HG03175 (cell line): ENCODE measurements at regions not wholly inside any gene's neighbourhood (a gene's known extent, or its start where the extent isn't known, plus 50 kb on each side); places are given as distances from the start of the nearest gene placed in this dataset.
"Not testable (repeated sequence)": the region's sequence is repeated elsewhere in the genome, so short reads cannot be mapped to it uniquely, and the experiment has no call there.

ENCODE experiments used
- ATAC-seq: cut with Tn5 transposase; IDR thresholded peaks from one replicate; pipeline ENCODE4 v1.9.1; 2021; ENCODE audit warnings: mild to moderate bottlenecking, moderate library complexity; ENCODE audit not compliant: unreplicated experiment

DNA sequence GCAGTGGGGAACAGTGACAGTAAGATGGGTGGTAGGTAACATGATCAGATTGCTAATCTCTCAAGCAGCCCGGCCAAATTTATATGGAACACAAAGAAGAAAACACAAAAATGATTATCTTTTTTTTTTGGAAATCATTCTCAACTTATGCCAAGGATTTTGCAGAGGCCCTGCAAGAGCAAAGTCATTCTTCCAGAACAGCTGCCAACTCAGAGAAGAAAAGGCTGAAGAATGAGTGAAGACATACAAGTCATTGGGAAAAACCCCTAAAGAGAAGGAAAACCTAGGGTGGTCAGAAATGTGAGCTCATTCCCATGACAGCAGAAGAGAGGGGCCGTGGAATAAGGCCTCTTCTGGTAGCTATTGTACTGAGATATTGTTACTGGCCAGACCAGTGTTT lies 246.7 kb downstream of the SHOX2 start:
- ATAC-seq: no peak

- no peak for ATAC-seq
Observed at GRCh38 chr3:157858821-157859220, 247.4 kb downstream of the SHOX2 start.

- ATAC-seq: no peak
Observed at GRCh38 chr3:157857440-157857839, 248.8 kb downstream of the SHOX2 start.

DNA sequence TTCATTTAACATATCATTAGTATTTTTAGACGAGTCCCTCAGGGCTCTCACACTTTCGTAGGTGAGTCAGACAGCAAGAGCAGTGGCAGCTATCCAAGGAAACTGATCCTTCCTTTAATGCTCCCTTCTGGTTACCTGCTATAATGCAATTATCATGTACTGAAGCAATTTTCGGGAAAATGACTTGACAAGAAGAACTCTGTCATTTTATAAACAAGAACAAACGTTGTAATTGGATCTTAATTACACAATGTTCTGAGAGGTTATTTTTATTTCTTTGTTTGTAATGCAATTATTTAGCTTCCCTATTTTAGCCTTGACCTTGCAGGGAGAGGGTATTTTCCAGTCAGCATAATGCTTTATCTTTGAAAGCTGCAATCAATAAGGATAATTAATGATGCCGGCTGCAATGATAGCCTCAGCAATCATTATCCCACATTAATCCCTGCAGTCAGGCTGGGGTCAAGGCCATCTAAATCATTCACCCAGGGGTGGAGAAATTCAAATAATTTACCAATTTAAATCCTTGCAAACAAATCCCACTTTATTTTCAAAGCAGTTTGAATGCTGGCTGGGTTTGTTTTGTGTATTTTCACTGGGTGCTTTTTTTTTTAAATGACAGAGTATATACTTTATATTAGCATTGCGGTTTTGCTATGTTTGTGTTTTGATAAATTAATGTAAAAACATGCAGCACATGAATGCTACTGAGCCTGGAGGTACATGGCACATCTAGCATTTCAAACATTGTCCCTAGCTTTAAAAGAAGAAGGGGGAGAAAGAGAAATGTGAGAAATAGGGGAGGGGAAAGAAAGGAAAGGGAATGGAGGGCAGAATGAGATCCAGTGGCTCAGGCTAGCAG lies 249.9 kb downstream of the SHOX2 start:
- ATAC-seq: no peak

- not testable (repeated sequence) for ATAC-seq
Observed at GRCh38 chr3:157845839-157846238, 260.4 kb downstream of the SHOX2 start.

- no peak for ATAC-seq
Observed at GRCh38 chr3:157844800-157845565, 261.2 kb downstream of the SHOX2 start.

DNA sequence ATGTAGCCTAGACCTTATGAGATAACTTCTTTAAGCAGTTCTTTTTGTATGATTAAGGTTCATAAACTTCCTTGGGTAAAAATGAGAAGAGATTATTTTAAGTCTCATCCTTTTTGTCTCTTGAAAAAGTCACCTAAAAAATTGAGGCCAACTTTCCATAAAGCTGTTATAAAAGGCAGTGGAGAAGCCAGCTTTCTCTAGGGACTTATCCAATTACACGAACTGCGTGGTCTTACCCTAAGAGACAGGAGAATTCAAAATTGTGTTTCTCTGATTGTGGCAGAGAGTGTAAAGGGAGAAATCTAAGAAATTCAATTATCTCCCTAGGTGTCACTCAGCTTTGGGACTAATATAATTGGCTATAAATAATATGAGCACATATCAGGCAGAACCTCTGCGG lies 262.0 kb downstream of the SHOX2 start:
- no peak for ATAC-seq

DNA sequence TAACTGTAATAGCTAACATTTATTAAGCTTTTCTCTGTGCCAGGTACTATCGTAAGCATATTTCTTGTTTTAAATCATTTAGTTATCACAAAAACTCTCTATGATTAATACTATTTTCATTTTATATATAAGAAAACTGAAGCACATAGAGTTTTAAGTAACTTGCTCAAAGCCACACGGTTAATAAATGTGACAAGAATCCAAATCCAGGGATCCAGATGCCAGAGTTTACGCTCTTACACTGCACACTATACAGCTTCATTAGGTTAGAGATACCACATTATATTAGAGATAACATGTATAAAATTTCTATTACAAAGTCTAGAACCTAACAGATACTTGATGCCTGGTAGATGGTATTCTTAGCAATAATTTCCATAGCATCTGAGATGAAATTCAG lies 265.2 kb downstream of the SHOX2 start:
- no peak for ATAC-seq

- ATAC-seq: no peak
Observed at GRCh38 chr3:157840564-157840963, 265.7 kb downstream of the SHOX2 start.

GRCh38 chr3:157838457-157838856 lies 267.8 kb downstream of the SHOX2 start:
- no peak for ATAC-seq

DNA sequence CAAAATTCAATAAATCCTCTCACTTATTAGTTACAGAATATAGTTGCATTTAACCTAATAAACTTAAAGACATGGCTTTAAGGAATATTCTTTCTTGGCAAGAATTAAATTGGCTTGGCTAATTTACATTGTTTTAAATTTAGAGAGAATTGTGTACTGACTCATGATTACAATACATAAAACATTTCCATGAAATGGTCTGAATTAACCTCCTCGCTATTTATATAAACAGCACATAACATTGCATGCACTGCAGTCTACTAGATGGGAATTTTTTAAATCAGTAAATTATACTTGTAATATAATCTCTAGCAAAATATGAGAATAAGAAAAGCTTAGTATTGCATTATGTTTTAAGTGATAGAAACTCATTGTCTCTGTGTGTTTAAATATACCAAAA lies 268.9 kb downstream of the SHOX2 start:
- ATAC-seq: no peak

- ATAC-seq: no peak
Observed at GRCh38 chr3:157836022-157836421, 270.2 kb downstream of the SHOX2 start.

DNA sequence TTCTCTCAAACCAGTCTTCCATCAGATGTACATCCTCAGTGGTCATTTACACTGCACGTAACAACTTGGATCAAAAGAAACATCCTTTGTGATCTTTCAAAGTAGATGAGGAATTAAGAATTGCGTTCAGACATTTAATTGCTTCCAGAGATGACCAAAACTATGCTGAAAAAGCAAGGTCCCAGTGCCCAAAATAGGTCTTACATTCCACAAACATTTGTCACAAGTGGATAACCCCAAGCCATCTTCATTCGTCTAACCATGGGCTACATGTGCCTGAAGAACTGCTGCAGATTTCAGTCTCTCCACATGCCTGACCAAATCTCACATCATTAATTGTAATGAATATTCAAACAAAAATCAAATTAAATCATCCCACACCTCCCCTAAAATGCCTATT lies 273.6 kb downstream of the SHOX2 start:
- ATAC-seq: no peak

GRCh38 chr3:157830556-157831236 lies 275.5 kb downstream of the SHOX2 start:
- ATAC-seq: no peak

DNA sequence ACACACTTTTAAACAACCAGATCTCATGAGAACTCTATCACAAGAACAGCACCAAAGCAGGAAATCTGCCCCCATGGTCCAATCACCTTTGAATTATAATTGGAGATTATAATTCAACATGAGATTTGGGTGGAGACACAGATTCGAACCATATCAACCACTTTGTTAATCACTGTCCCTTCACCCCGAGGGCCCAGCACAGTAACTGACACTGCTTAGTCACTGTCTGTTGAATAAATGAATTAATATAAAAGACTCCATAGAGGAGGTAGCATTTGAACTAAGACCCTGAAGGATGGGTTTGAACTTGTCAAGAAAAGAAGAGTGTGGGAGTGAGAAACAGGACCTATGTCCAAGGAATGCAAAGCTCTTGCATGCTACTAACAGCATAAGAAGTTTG lies 276.4 kb downstream of the SHOX2 start:
- no peak for ATAC-seq

DNA sequence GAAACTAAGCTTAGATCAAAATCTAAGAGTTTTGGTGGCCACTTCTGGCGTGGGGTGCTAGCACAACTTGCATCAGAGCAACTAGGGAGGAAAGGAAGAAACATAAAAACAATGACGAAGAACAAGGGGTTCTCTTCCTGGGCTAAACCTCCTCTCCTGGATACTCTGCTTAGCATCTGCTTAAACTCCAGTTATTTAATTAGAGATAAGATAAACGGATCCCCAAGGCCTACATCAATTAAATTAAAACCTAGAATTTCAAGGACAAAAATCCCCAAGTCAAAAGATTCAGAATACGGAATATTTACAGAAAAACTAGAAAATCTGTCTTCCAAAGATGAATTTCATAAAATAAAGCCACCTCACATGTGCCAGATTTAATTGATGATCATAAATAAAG lies 281.9 kb downstream of the SHOX2 start:
- ATAC-seq: no peak

DNA sequence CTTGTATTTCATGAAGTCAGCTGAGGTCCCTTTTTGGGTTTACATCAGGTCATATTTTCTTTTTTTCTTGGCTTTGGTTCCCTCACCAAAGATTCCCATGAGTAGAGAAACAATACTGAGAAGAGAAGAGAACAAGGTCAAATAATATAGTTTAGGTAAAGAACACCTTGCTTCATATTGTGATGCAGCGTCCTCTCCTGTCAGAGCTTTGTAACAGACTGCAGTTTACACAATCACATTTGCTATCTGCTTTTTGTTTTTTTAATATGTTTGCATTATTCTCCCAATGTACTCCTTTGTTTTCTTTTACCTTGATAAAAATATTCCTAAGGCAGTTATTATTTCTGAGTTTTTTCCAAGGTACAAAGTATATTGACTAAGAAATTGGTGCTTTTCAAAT lies 283.2 kb downstream of the SHOX2 start:
- no peak for ATAC-seq

GRCh38 chr3:157820157-157820517 lies 286.1 kb downstream of the SHOX2 start:
- ATAC-seq: no peak

GRCh38 chr3:157819270-157820156 lies 286.7 kb downstream of the SHOX2 start:
- no peak for ATAC-seq

DNA sequence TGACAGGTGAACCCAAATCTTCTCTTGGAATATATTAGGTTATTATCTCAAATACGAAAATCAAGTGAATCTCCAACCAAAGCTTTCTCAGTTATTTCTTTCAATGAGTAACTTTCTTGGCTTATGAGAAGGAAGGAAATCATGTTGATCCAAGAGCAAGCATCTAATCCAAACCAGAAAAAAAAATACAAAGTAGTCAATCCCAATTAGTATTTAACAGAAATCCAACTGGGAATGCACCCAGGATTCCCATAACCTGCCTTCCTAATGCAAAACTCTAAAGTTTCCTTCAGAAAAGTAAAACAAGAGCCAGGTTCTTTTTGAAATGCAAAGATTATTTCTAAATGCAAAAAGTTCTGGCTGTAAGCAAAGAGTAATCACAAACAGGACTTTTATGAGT lies 289.3 kb downstream of the SHOX2 start:
- no peak for ATAC-seq

- no peak for ATAC-seq
Observed at GRCh38 chr3:157816296-157816695, 289.9 kb downstream of the SHOX2 start.
